HuH-7.5 (cell line): ENCODE measurements at regions not wholly inside any gene's neighbourhood (a gene's known extent, or its start where the extent isn't known, plus 50 kb on each side); places are given as distances from the start of the nearest gene placed in this dataset.

Experiments used
- DNase-seq: peaks from one replicate; pipeline ENCODE4 v3.0.0; 2011; ENCODE audit warnings: low spot score

DNA sequence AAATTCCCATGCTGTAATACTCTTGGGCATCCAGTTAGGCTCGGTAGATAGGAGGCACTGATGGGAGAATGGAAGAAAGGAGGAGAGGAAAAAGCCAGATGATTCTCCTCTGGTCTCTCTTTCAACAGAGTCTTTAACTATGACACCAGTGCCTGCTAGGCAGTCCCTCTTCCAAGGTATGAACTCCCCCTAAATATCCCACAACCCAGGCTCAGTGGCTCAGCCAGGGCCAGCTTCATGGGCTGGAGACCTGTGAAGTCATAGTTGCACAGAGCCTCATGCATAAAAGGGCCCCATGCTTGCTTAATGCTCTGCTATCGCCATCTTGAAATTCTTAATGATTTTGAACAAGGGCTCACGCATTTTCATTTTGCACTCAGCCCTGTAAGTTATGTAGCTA is 869.2 kb upstream of the GCFC2 start:
- no peak for DNase-seq

DNA sequence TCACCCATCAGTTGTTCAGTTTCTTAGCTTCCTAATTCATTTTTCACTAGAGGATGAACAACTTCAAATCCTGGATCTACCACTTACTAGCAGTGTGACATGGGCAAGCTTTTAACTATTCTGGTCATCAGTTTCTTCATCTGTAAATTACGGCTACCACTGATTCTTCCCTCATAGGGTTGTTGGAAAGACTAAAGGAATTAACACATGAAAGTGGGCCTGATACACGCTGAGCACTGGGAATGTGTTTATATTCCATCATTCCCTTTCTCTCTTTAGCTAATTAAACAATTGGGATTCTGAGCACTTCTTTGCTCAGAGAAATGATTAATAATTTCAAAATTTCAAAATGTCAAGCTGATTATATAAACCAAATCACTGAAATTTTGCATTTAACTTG is 862.3 kb upstream of the GCFC2 start:
- no peak for DNase-seq

DNA sequence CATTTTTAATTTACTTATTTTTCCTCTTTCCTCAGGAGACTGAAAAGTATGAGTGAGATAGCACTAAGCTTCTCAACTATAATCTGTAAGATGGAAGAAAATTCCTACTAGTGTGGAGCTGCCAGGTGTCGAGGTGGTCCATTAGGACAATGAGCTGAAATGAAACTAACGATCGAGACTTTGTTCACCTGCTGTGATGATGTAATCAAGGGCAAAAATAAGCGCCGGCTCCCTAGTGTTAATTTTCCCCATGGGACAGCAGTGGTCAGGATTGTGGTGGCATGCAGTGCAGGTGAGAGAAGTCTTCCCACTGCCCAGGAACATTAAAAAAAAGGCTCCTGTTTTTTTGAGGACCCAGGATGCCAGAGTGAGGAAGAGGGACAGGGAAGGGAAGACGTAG is 859.1 kb upstream of the GCFC2 start:
- DNase-seq, result no peak

DNA sequence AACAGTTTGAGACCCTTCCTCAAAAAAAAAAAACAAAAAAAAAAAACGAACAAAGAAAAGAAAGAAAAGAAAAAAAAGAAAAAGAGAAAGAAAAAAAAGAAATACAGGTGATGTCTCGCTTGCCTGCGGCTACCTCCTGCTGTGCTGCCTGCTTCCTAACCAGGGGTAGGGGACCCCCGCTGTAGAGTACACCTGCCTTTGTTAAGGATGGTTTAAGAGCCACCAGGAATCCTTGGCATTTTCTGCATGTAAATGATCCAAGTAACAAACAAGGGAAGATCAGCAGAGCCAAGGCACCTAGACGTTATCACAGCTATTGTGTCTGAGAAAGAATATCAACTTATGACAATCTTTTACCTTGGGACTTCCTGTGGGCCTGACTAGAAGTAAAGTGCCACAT is 856.8 kb upstream of the GCFC2 start:
- DNase-seq, result no peak

DNA sequence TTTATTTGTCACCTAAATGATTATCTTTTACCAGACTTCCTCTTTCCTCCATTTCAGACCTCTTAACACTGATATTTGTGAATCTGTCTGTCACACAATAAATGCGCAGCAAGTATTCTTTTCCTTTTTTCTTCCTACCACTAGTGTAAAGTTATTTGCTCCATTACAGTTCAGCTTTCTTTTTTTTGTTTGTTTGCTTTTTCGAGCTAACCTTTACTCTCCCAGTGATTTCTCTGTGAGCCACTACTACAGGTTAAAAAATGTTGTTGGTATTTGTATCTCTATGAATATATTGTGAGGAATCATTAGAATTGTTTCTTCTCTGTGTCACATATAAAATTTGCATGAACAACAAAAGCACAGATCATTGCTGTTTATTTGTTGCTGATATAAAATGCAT is 854.0 kb upstream of the GCFC2 start:
- DNase-seq, result no peak

DNA sequence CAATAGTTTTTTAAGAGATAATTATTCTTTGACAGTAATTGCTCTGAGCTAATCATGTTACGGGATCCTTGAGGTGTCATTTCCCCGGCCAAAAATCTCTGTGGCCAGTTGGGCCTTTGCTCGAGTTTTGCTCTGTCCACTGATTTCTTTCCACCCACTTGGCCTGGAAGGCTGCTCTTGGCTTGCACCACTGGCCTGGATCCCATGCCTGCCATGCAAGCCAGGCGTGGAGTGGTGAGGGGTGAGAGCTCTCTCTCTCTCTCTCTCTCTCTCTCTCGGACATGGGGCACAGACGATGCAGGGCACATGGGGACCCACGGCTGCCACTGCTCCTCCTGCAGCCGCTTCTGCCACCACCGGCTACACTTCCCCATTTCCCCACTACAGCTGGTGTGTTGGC is 853.0 kb upstream of the GCFC2 start:
- DNase-seq, result no peak

DNA sequence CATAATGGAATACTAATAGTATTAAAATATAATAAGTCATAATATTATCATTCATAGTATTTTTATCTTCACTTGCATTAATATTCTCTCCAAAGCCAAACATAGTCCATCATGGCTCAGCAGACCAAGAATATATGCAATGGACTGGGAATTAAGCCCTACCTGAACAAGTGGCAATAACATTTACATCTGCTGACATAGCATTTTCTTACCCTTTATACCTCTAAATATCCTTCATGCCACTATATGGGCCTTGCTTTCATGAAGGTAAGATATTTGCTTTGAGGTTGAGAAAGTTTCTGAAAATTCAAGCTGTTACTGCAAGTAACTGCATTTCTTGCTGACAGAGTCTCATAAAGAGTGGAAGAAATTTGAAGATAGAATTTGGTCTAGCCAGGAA is 847.4 kb upstream of the GCFC2 start:
- no peak for DNase-seq

DNA sequence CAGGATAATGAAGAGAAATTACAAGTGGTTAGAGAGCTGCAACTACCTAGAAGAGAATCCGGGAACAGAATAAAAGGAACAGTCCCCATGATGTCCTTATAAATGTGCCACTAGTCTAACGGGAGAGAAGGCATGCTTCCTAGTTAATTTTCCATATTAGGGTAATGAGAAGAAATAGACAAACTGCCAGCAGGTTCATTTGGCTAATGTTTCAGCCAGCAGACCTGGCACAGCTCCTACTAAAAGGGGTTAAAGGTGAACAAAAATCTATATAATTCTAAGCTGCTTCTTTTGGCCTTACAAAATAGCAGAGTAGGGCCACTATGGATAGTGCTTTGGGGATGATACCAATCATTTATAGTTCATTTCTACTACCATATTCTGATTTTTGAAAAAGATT is 845.3 kb upstream of the GCFC2 start:
- DNase-seq, result no peak

DNA sequence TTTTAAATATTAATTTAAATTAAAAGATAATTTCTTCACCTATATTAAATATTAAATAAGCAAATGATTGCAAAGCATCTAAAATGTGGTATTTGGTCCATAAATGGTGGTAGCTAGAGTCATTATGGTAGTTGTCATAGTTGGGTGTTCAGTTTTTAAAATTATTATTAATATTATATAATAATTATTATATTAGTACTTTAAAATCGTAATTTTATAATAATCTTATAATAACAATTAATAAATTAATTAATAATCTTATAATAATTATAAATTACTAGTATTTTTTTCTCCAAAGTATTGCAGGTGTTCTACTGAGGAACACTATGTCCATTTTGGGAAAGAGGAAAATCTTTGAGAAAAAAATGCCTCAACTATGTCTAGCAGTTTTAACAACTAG is 835.5 kb upstream of the GCFC2 start:
- no peak for DNase-seq

DNA sequence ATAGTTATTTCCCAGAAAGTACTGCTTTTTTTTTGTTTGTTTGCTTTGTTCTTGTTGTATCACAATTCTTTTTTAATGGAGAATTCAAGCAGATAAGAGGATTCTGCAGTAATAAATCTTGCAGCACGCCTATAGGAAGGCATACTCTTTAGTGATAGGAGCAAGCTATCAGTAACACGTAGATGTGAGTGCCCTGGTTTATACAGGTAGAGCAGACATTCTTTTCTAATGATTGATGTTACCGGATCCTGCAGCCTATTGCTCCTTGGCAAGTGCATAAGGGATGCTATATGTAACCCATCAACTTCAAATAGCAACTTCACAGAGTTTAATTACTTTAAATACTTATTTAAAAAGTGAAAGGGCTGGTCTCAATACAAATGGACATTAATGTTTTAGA is 834.2 kb upstream of the GCFC2 start:
- no peak for DNase-seq

DNA sequence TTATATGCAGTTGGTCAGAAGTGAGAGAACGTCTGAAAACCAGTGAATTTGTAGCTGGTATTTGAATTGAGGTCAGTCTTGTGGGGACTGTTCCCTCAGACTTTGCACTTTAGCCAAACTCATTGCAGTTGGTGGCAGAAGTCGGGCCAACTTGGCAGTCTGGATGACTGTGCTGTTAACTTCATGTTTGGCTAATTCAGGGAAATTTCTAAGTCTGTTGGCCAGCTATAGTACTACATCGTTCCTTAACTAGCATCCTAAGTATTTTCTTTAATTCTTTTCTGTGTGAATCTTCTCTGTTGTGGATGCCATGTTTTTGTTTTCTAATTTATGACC is 806.8 kb upstream of the GCFC2 start:
- DNase-seq, result no peak

DNA sequence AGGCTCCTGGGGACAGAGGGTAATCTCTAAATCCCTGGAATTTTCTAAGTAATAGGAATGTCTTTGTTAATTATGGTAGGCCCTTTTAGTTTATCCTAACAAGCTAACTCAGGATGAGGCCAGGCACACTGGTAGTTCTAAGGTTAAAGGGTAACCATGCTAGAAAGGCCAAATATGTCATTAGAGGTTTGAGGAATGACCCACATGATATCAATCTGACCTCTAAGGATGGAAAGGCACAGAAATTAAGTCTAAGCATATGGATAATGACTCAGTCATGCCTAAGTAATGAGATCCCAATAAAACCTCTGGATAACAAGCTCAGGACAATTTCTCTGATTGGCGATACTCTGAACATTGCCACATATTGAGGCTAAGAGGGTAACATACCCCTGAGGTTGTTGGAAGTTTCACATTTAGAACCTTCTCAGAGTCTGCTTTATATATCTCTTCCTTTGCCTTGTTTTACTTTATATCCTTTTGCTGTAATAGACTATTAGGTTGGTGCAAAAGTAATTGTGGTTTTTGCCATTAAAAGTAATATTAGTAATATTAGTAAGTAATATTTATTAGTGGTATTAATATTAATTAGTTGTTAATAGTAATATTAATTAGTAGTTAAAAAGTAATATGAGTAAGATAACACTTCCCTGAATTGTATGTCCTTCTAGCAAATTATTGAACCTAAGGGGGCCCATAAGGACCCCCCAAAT is 806.3 kb upstream of the GCFC2 start:
- DNase-seq, result no peak

DNA sequence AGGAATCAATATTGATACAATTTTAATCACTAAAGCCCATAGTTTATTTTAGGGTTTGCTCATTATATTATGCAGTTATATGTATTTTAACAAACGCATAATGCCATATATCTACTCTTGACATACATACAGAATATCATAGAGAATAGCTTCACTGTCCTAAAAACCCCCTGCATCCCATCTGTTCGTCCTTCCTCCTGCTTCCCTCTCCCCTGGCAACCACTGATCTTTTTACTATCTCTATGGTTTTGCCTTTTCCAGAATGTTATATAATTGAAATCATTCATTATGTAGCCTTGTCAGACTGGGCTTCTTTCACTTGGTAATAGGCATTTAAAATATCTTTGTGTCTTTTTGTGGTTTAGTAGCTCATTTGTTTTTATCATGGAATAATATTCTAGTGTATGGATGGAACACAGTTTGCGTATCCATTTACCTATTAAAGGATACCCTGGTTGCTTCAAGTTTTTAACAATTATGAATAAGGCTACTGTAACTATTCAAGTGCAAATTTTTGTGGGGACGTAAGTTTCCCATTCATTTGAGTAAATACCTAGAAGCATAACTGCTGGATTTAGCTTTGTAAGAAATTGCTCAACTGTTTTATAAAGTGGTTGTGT is 801.6 kb upstream of the GCFC2 start:
- no peak for DNase-seq

DNA sequence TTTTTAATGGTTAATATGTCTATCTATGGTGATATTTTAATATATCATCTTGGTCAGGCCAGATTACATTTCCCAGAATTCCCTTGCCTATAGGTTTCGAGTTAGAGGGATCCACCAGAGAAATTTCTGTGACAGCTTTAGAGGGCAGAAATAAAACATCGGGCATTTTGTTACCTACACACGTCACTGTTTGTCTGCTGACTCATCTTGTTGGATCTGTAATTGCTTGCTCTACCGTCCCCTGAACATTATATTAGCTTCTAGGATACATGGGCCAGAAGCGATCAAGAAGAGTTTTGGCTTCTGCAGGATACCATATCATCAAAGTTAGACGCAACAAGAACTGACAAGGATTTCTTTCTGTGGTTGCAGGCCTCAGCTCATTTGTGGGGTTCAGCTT is 795.8 kb upstream of the GCFC2 start:
- DNase-seq, result no peak

DNA sequence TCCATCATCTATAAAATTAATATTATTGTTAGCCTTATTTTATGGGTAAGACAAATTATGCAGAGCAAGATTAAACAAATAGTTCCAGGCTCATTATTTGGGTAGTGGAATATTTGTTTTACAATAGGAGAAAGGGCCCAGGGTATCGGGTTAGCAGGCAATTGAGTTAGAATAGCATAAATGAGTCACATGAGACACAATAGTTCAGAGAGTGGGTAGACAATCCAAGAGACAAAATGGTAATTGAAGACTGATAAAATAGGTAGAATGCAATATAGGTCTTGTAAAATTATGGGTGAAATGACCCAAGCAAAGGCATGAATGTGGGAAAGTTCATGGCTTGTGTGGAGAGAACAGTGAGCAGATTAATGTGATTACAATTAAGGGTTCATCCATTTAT is 790.9 kb upstream of the GCFC2 start:
- no peak for DNase-seq

DNA sequence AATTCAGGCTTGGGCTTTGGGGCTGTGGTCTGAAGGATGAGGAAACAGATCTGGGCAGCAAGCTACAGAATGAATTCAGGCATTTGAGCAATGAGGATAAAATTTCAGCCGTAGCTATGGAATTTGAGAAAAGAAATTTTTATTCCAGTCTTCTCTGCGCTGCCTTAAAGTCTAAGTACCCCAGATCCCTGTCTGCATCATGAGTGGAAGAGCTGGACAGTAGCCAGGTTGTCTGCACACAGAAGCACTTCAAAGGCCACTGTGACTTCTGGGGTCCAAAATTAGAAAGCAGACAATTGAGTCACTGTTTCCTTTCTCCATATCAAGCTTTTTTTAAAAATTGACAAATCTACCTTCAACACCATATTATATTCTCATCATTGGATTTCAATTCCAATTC is 787.6 kb upstream of the GCFC2 start:
- DNase-seq, result no peak

DNA sequence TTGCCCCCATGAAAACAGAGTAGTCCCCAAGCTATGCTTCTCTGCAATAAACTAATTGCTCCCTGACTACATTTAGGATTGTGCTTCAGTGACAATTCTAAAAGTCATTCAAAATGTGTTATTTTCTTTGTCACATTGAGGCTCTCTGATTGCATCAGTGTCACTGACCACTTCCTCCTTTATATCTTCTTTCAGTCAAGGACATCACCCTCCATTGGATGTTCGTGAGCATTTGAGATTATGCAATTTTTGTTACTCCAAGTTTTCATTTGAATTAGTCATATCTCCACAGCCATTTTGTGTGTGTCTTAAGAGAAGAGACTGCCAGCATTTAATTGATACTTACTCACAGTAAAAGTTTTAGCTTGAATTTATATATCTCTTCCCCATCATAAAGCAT is 780.8 kb upstream of the GCFC2 start:
- DNase-seq, result no peak

DNA sequence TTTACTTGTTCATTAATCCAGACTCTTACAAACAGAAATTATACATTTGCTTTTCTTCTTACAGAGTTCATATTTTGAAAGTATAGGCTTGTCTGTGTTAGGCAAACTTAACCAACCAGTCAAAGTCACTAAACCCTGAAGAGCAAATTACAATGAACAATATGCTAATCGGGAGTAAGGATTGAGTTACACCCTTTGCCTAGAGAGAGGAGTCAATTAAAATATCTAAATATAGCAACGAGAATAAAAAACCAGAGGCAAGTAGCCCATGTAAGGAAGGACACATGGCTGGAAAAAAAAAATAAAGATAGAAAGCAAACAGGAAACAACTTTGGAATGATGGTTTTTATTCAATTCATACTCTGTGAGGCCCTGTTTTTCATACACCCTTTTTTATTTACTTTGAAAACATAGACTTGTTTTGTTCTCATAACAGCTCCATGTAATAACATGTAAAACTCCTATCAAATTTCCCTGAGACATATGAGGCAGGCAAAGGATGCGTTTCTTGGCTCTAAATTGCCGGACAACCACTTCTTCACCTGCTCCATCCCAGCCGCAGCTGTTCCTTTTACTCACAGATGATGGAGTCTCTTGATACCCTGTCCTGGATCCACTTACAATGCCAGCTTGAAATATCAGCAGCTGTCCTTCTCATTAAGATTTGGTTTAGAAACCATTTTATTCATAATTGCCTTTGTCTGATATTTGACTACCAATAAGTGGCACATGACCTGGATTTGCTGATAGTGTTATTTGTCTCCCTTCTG is 767.7 kb upstream of the GCFC2 start:
- DNase-seq, result no peak

DNA sequence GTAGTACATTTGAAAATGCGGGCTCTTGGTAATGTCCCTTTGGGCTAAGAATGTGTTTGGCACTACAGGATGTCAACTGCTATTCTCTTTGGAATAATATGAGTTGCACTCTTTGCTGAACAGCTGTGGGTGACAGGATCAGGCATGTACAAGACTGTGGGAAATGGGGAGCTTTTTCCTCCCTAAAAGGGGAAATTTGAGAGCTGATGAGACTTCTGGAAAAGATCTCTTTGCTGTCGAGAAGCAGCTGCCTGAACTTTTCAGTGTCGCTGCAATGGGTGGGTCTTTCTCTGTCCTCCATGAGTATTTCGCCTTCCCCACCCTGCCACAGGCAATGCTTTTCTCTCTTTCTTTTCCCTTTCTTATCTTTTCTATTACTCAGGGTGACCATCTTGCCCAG is 762.2 kb upstream of the GCFC2 start:
- DNase-seq, result no peak

DNA sequence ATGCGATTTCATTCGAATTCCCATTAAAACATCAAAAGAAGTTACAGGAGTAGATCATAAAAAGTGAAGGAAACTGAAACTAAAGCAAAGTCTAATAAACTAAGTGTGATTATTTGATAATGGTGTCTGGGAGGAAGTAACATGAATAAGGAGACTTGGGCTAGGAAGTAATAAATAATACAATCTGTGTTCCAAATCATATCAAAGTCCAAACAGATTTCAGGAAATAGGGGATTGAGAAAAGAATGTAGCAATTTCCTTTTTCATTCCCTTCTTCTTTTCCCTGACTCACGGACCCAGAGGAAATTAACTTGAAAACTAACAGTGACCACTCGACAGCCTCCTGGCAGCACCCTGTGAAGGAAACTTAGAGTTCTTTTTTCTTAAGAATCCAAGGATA is 758.4 kb upstream of the GCFC2 start:
- DNase-seq, result no peak

DNA sequence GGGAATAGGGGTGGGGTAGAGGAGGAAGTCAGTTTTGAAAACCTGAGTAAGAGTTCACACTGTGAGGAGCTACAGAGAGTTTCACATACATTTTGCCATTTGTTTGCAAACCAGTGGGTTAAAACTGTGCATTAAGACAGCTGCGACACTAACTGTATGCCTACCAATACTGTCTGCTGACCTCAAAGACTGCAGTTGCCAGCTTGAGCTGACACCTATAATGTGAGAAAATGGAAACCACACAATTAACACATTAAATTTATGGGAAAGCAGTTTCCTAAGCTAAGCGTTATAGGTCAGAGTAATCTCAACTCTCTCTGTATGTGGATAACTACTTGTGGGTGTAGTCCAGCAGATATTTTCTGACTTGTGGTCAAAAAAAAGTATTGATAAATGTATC is 756.6 kb upstream of the GCFC2 start:
- DNase-seq, result no peak

DNA sequence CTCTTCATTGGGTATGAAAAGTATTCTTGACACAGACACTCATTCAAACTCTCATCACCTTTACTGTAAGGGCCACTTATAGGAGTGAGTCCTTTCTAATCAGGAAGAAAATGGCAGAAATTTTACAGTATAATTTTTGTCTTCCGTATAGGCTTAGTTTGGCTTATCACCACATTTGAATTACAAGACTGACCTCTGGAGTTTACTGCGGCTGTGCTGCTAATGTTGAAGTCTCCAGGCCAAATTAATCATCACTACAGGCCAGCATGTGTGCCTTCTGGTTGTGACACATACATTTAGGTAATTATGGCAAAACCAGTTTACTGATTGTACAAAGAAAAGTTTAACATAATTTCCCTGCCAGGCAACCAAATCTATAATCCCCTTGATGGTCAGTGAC is 753.6 kb upstream of the GCFC2 start:
- no peak for DNase-seq

DNA sequence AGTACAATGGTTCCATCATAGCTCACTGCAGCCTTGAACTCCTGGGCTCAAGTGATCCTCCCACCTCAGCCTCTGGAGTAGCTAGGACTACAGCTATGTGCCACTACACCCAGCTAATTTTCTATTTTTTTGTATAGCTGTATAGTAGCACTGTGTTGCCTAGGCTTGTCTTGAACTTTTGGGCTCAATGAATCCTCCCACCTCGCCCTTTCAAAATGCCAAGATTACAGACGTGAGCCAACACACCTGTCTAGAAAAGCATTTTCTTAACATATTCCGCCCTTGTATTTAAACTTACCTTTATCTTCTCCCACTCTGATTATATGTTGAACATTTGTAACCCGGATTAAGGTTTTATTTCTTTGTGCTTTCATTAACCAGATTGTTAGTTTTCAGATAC is 750.7 kb upstream of the GCFC2 start:
- no peak for DNase-seq

DNA sequence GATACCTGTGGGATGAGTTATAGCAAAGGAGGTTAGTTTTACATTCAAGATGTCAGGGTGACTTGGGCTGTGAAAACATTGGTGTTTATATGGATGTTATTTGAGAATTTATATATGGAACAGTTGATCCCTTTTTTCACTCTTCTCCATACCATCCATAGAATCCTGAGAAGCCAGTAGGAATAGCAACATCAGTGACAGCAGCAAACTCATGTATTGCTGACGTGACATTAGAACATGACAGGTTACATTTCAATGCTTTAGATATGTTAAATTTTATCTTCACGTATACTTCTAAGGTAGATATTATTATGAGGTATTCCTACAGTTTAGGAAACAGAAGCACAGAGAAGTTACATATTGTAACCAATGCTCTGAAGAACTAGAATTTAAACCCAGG is 745.2 kb upstream of the GCFC2 start:
- no peak for DNase-seq
